Thoracic aorta (tissue), 2 donors: ENCODE measurements at regions not wholly inside any gene's neighbourhood (a gene's known extent, or its start where the extent isn't known, plus 50 kb on each side); places are given as distances from the start of the nearest gene placed in this dataset.

Experiments used
- ATAC-seq: fragments of 150-250 bp; one replicate; pipeline ENCODE4 v1.8.0; 2017; ENCODE audit warnings: low read depth; ENCODE audit not compliant: insufficient number of reproducible peaks, low FRiP score
- DNase-seq: peaks from one replicate; pipeline ENCODE4 v3.0.0-alpha.2; 2020; ENCODE audit warnings: low spot score
- H3K27ac ChIP-seq, 2 donors: fragments of 200-600 bp; sonication (generic); 1 replicate in 1 of 2; 2 replicates in 1 of 2; pipeline ENCODE4 v1.5.1; 2016; ENCODE audit warnings: mild to moderate bottlenecking in 2 of 2, moderate library complexity in 2 of 2
- H3K27me3 ChIP-seq: fragments of 200-600 bp; sonication (generic); replicated peaks from 2 replicates; pipeline ENCODE4 v1.6.0; 2016; ENCODE audit warnings: mild to moderate bottlenecking; ENCODE audit not compliant: insufficient read depth
- H3K36me3 ChIP-seq: fragments of 200-600 bp; sonication (generic); one replicate; pipeline ENCODE4 v1.5.1; 2016
- H3K4me1 ChIP-seq, 2 donors: fragments of 200-600 bp; sonication (generic); 1 replicate in 1 of 2; 2 replicates in 1 of 2; pipeline versions ENCODE4 v1.5.1 to v1.6.0; 2016; ENCODE audit warnings: low read depth in 2 of 2, mild to moderate bottlenecking in 1 of 2; ENCODE audit not compliant: control insufficient read depth in 1 of 2
- H3K4me3 ChIP-seq: fragments of 200-600 bp; sonication (generic); 2 replicates; pipeline ENCODE4 v1.5.1; 2016; ENCODE audit warnings: mild to moderate bottlenecking
- H3K9me3 ChIP-seq: fragments of 200-600 bp; sonication (generic); 2 replicates; pipeline ENCODE4 v1.5.1; 2016
- CTCF ChIP-seq: fragments of 200-600 bp; sonication (generic); IDR thresholded peaks from one replicate; pipeline ENCODE4 v1.5.1; 2019; ENCODE audit warnings: antibody characterized with exemption

DNA sequence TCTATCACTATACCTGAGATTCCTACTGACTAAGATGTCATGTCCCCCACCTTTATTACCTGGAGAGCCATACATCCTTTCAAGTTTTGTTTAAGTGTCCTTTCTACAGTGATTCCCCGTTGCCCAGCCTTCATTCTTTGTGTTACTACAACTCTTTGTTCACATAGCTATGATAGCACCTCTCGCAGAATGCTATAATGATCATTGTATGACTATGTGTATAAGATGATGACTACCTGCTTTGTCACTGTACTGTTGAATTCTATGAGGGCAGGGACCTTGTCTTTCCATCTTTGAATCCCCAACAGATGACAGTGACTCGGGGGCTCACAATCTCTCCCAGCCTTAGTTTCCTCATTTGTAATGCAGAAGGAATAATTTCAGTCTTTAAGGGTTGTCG is 361.2 kb downstream of the NPR3 start:
- DNase-seq: no peak
- Histone ChIP-seq H3K27ac (no peak overlapping the region), H3K36me3 (no peaks in the 10 kb centered on the region), H3K9me3 (no peaks in the 10 kb centered on the region), H3K27me3 (no peaks in the 10 kb centered on the region), H3K4me3 (no peak overlapping the region), H3K4me1 (peaks cover 2 to 9% of the 10 kb centered on the region in 2 donors)
- TF ChIP-seq CTCF: no peak
- no peak for ATAC-seq

DNA sequence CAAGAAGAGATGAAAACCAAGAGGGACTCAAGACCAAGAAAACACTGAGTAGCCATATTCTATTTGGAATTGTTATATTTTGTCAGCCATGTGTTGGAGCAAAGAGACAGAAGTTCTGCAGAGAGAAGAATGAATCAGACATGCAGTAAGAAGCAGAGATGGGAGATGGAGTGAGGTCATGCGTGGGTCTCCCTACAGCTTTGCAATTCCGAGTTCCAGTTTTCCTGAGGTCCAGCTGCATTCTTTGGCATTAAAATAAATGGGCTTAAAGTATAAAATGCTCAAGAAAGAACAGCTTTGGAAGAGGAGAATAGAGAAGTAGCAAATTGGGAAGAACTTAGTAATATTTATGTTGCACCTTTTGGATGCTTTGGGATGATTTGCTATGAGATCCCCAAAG is 361.6 kb downstream of the NPR3 start:
- TF ChIP-seq CTCF: no peak
- ATAC-seq (no peak), DNase-seq (no peak)
- Histone ChIP-seq H3K4me3 (no peak overlapping the region), H3K9me3 (no peaks in the 10 kb centered on the region), H3K4me1 (peaks cover 2 to 9% of the 10 kb centered on the region in 2 donors), H3K27ac (no peak overlapping the region), H3K27me3 (no peaks in the 10 kb centered on the region), H3K36me3 (no peaks in the 10 kb centered on the region)

- ATAC-seq: no peak
- no peaks in the 10 kb centered on the region for H3K9me3 ChIP-seq
- H3K27ac ChIP-seq: no peak overlapping the region
Measured at GRCh38 chr5:33073881-33074327, 362.8 kb downstream of the NPR3 start.

DNA sequence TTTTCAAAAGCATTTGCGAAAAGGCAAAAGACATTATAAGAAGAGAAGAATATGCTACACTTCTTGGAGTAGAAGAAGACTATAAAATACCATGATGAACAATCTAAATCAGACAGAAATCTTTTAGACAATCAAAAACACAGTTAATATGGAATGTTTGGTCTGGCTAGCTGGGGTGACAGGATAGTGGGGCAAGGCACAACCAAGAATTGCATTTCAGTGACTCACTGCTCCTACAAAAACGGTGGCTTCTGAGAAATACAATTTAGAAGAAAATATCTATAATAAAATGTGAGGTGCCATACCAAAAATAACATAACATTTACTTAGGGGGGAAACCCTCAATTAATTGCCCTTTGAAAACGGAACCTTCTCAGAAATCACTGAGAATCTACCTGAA is 363.4 kb downstream of the NPR3 start:
- no peaks in the 10 kb centered on the region for H3K36me3 ChIP-seq
- no peaks in the 10 kb centered on the region for H3K9me3 ChIP-seq
- DNase-seq: no peak
- ATAC-seq: no peak
- H3K4me3 ChIP-seq: no peak overlapping the region
- H3K27me3 ChIP-seq: no peaks in the 10 kb centered on the region
- TF ChIP-seq CTCF: no peak
- H3K4me1 ChIP-seq: peaks cover 2 to 9% of the 10 kb centered on the region in 2 donors
- H3K27ac ChIP-seq: no peak overlapping the region

More at GRCh38 chr5:33073881-33074327, 362.8 kb downstream of the NPR3 start:
- peaks cover 2 to 9% of the 10 kb centered on the region in 2 donors for H3K4me1 ChIP-seq
- H3K4me3 ChIP-seq: no peak overlapping the region
- H3K27me3 ChIP-seq: no peaks in the 10 kb centered on the region
- TF ChIP-seq CTCF: no peak
- H3K36me3 ChIP-seq: no peaks in the 10 kb centered on the region
- no peak for DNase-seq

DNA sequence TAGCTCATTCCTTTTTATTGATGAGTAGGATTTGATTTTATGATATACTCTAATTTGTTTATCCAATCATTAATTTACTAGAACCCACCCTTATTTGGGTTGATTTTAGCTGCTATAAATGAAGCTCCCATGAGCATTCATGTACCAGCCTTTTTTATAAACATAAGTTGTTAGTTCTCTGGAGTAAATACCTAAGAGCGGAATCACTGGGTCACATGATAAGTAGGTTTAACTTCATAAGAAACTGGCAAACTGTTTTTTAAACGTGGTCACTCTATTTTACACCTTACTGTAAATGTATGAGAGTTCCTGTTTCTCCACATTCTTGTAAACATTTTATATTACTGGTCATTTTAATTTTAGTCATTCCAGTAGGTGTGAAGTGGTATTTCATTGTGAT is 364.6 kb downstream of the NPR3 start:
- Histone ChIP-seq H3K27ac (no peak overlapping the region), H3K36me3 (no peaks in the 10 kb centered on the region), H3K4me1 (peaks cover 2 to 9% of the 10 kb centered on the region in 2 donors), H3K9me3 (no peaks in the 10 kb centered on the region), H3K4me3 (no peak overlapping the region), H3K27me3 (no peaks in the 10 kb centered on the region)
- DNase-seq: no peak
- ATAC-seq: no peak
- TF ChIP-seq CTCF: no peak
